ENCODE measurements at regions not wholly inside any gene's neighbourhood (a gene's known extent, or its start where the extent isn't known, plus 50 kb on each side); places are given as distances from the start of the nearest gene placed in this dataset.

DNA sequence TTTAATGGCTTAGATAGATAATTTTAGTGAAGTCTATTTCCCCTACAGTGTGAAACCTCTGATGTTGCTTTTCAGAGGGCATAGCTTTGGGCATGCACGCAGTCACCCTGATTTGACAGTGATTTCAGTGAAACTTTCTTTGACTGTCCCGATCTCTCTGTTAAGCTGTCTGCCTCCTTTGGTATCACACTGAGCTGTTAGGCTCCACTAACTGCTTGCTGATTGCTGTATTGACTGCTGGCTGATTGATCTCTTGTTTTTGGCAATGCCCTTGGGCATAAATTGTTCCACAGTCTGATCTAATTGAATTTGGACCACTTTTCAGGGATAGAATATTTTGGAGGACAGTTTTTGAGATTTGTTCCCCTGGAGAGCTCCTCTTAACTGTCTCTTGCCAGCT is 68.5 kb upstream of the CCDC54 start:
- no peak overlapping the region for H2BK12ac ChIP-seq (ENCODE audit: low read length)
- H3K79me1 ChIP-seq (ENCODE audit: low read depth, low read length), result no peaks in the 10 kb centered on the region
- H3K4me2 ChIP-seq (ENCODE audit: insufficient read depth, low read length, poor library complexity, severe bottlenecking), result no peak overlapping the region
- no peak overlapping the region for H2BK15ac ChIP-seq (ENCODE audit: low read length)
- no peaks in the 10 kb centered on the region for H3K9me3 ChIP-seq (replicated peaks in 1 of 2; ENCODE audit: control insufficient read depth in 2 of 2, insufficient read depth in 1 of 2, low read depth in 1 of 2, low read length in 2 of 2)
- H2BK120ac ChIP-seq (ENCODE audit: low read depth, low read length), result no peak overlapping the region
- H3K27me3 ChIP-seq (ENCODE audit: control insufficient read depth in 3 of 3, insufficient read depth in 3 of 3, low read depth in 1 of 3, low read length in 3 of 3), result no peaks in the 10 kb centered on the region
- no peaks in the 10 kb centered on the region for H3K36me3 ChIP-seq (replicated peaks in 1 of 2; ENCODE audit: control insufficient read depth in 2 of 2, insufficient read depth in 2 of 2, low read length in 2 of 2)
- H3K4ac ChIP-seq (ENCODE audit: low read length), result no peak overlapping the region
- H3K14ac ChIP-seq (ENCODE audit: low read length), result no peak overlapping the region
- no peak overlapping the region for H3K23ac ChIP-seq (ENCODE audit: low read depth, low read length, poor library complexity)
- no peak overlapping the region for H3K9ac ChIP-seq (ENCODE audit: low read depth, low read length, poor library complexity)
- no peak overlapping the region for H3K18ac ChIP-seq (ENCODE audit: low read length)
- no peaks in the 10 kb centered on the region for H3K4me1 ChIP-seq (ENCODE audit: control insufficient read depth in 2 of 2, insufficient read depth in 1 of 2, low read depth in 1 of 2, low read length in 2 of 2)
- no peak overlapping the region for H2AFZ ChIP-seq (ENCODE audit: low read length)
- H4K8ac ChIP-seq (ENCODE audit: low read depth, low read length), result no peak overlapping the region
- no peak overlapping the region for H2BK5ac ChIP-seq (ENCODE audit: low read length)
- no peak overlapping the region for H3K27ac ChIP-seq (replicated peaks; ENCODE audit: low read length)
- no peak overlapping the region for H3K4me3 ChIP-seq (ENCODE audit: low read length in 2 of 2)
- no CpG with 5 or more reads among the region's 2 CpGs for WGBS, 2 donors (ENCODE audit: extremely low coverage in 2 of 2, insufficient read length in 2 of 2, insufficient replicate concordance in 1 of 2)
- DNase-seq (ENCODE audit: low spot score), result no peak
- no peak overlapping the region for H4K91ac ChIP-seq (ENCODE audit: low read depth, low read length, poor library complexity)
- no peak overlapping the region for H2AK5ac ChIP-seq (ENCODE audit: low read depth, low read length)

DNA sequence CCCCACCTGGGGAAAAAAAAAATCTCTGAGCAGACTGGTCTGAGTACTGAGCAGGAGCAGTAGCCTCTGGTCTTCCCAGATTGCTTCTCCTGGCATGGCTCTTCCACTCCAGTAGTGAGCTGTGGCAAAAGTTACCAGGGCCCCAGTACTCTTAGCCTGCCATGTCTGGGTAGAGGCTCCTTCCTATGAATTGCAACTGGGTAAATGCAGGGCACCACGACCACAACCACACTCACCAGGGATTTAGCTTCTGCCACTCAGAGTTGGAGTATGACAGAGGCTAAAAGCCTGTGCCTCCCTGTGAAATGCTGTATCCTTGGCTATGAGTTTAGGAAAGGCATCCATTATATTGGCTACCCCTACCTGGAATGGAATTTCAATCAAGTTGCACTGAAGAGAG is 67.9 kb upstream of the CCDC54 start:
- H2BK12ac ChIP-seq (ENCODE audit: low read length), result no peak overlapping the region
- H3K9me3 ChIP-seq (replicated peaks in 1 of 2; ENCODE audit: control insufficient read depth in 2 of 2, insufficient read depth in 1 of 2, low read depth in 1 of 2, low read length in 2 of 2), result no peaks in the 10 kb centered on the region
- H3K23ac ChIP-seq (ENCODE audit: low read depth, low read length, poor library complexity), result no peak overlapping the region
- no CpG with 5 or more reads among the region's 1 CpG for WGBS, 2 donors (ENCODE audit: extremely low coverage in 2 of 2, insufficient read length in 2 of 2, insufficient replicate concordance in 1 of 2)
- no peak overlapping the region for H2BK120ac ChIP-seq (ENCODE audit: low read depth, low read length)
- H3K9ac ChIP-seq (ENCODE audit: low read depth, low read length, poor library complexity), result no peak overlapping the region
- no peak overlapping the region for H2BK15ac ChIP-seq (ENCODE audit: low read length)
- H3K4ac ChIP-seq (ENCODE audit: low read length), result no peak overlapping the region
- H2BK5ac ChIP-seq (ENCODE audit: low read length), result no peak overlapping the region
- H3K36me3 ChIP-seq (replicated peaks in 1 of 2; ENCODE audit: control insufficient read depth in 2 of 2, insufficient read depth in 2 of 2, low read length in 2 of 2), result no peaks in the 10 kb centered on the region
- H3K4me3 ChIP-seq (ENCODE audit: low read length in 2 of 2), result no peak overlapping the region
- H3K4me1 ChIP-seq (ENCODE audit: control insufficient read depth in 2 of 2, insufficient read depth in 1 of 2, low read depth in 1 of 2, low read length in 2 of 2), result no peaks in the 10 kb centered on the region
- H3K79me1 ChIP-seq (ENCODE audit: low read depth, low read length), result no peaks in the 10 kb centered on the region
- no peak overlapping the region for H3K4me2 ChIP-seq (ENCODE audit: insufficient read depth, low read length, poor library complexity, severe bottlenecking)
- no peak overlapping the region for H2AK5ac ChIP-seq (ENCODE audit: low read depth, low read length)
- no peak for DNase-seq (ENCODE audit: low spot score)
- H3K18ac ChIP-seq (ENCODE audit: low read length), result no peak overlapping the region
- no peak overlapping the region for H3K14ac ChIP-seq (ENCODE audit: low read length)
- no peak overlapping the region for H2AFZ ChIP-seq (ENCODE audit: low read length)
- no peak overlapping the region for H4K8ac ChIP-seq (ENCODE audit: low read depth, low read length)
- H4K91ac ChIP-seq (ENCODE audit: low read depth, low read length, poor library complexity), result no peak overlapping the region
- no peak overlapping the region for H3K27ac ChIP-seq (replicated peaks; ENCODE audit: low read length)
- no peaks in the 10 kb centered on the region for H3K27me3 ChIP-seq (ENCODE audit: control insufficient read depth in 3 of 3, insufficient read depth in 3 of 3, low read depth in 1 of 3, low read length in 3 of 3)

DNA sequence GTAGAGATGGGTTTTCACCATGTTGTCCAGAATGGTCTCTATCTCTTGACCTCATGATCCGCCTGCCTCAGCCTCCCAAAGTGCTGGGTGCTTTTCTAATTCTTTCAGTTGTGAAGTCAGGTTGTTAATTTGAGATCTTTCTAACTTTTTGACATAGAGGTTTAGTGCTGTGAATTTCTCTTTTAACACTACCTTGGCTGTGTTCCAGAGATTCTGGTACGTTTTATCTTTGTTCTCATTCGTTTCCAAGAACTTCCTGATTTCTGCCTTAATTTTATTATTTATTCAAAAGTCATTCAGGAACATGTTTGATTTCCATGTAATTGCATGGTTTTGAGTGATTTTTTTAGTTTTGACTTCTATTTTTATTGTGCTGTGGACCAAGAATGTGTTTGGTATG is 63.5 kb upstream of the CCDC54 start:
- no peak overlapping the region for H2BK5ac ChIP-seq (ENCODE audit: low read length)
- DNase-seq (ENCODE audit: low spot score), result no peak
- H3K4ac ChIP-seq (ENCODE audit: low read length), result no peak overlapping the region
- H3K18ac ChIP-seq (ENCODE audit: low read length), result no peak overlapping the region
- H3K4me2 ChIP-seq (ENCODE audit: insufficient read depth, low read length, poor library complexity, severe bottlenecking), result no peak overlapping the region
- no peak overlapping the region for H4K8ac ChIP-seq (ENCODE audit: low read depth, low read length)
- no peak overlapping the region for H4K91ac ChIP-seq (ENCODE audit: low read depth, low read length, poor library complexity)
- WGBS, 2 donors (ENCODE audit: extremely low coverage in 2 of 2, insufficient read length in 2 of 2, insufficient replicate concordance in 1 of 2), result no CpG with 5 or more reads among the region's 3 CpGs
- H2BK120ac ChIP-seq (ENCODE audit: low read depth, low read length), result no peak overlapping the region
- H2AK5ac ChIP-seq (ENCODE audit: low read depth, low read length), result no peak overlapping the region
- H3K9me3 ChIP-seq (replicated peaks in 1 of 2; ENCODE audit: control insufficient read depth in 2 of 2, insufficient read depth in 1 of 2, low read depth in 1 of 2, low read length in 2 of 2), result no peaks in the 10 kb centered on the region
- no peak overlapping the region for H2BK12ac ChIP-seq (ENCODE audit: low read length)
- no peak overlapping the region for H3K23ac ChIP-seq (ENCODE audit: low read depth, low read length, poor library complexity)
- no peaks in the 10 kb centered on the region for H3K79me1 ChIP-seq (ENCODE audit: low read depth, low read length)
- H3K36me3 ChIP-seq (replicated peaks in 1 of 2; ENCODE audit: control insufficient read depth in 2 of 2, insufficient read depth in 2 of 2, low read length in 2 of 2), result no peaks in the 10 kb centered on the region
- H3K4me1 ChIP-seq (ENCODE audit: control insufficient read depth in 2 of 2, insufficient read depth in 1 of 2, low read depth in 1 of 2, low read length in 2 of 2), result no peaks in the 10 kb centered on the region
- H3K4me3 ChIP-seq (ENCODE audit: low read length in 2 of 2), result no peak overlapping the region
- no peak overlapping the region for H3K14ac ChIP-seq (ENCODE audit: low read length)
- no peak overlapping the region for H2AFZ ChIP-seq (ENCODE audit: low read length)
- no peaks in the 10 kb centered on the region for H3K27me3 ChIP-seq (ENCODE audit: control insufficient read depth in 3 of 3, insufficient read depth in 3 of 3, low read depth in 1 of 3, low read length in 3 of 3)
- H2BK15ac ChIP-seq (ENCODE audit: low read length), result no peak overlapping the region
- H3K9ac ChIP-seq (ENCODE audit: low read depth, low read length, poor library complexity), result no peak overlapping the region
- H3K27ac ChIP-seq (replicated peaks; ENCODE audit: low read length), result no peak overlapping the region

DNA sequence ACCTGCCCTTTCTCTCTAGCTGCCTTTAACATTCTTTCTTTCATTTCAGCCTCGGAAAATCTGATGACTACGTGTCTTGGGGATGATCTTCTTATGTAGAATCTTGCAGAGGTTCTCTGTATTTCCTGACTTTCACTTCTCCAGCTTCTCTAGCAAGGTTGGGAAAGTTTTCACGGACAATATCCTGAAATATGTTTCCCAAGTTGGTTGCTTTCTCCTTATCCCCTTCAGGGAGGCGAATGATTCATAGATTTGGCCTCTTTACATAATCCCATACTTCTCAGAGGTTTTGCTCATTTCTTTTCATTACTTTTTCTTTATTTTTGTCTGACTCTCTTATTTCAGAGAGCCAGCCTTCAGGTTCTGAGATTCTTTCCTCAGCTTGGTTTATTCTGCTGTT is 62.1 kb upstream of the CCDC54 start:
- Histone ChIP-seq H2AFZ (ENCODE audit: low read length) (no peak overlapping the region), H2AK5ac (ENCODE audit: low read depth, low read length) (no peak overlapping the region), H3K4ac (ENCODE audit: low read length) (no peak overlapping the region), H3K18ac (ENCODE audit: low read length) (no peak overlapping the region), H3K79me1 (ENCODE audit: low read depth, low read length) (no peaks in the 10 kb centered on the region), H2BK12ac (ENCODE audit: low read length) (no peak overlapping the region), H3K14ac (ENCODE audit: low read length) (no peak overlapping the region), H3K4me2 (ENCODE audit: insufficient read depth, low read length, poor library complexity, severe bottlenecking) (no peak overlapping the region), H3K4me3 (ENCODE audit: low read length in 2 of 2) (no peak overlapping the region), H3K27me3 (ENCODE audit: control insufficient read depth in 3 of 3, insufficient read depth in 3 of 3, low read depth in 1 of 3, low read length in 3 of 3) (no peaks in the 10 kb centered on the region), H4K91ac (ENCODE audit: low read depth, low read length, poor library complexity) (no peak overlapping the region), H3K23ac (ENCODE audit: low read depth, low read length, poor library complexity) (no peak overlapping the region), H3K4me1 (ENCODE audit: control insufficient read depth in 2 of 2, insufficient read depth in 1 of 2, low read depth in 1 of 2, low read length in 2 of 2) (no peaks in the 10 kb centered on the region), H3K36me3 (replicated peaks in 1 of 2; ENCODE audit: control insufficient read depth in 2 of 2, insufficient read depth in 2 of 2, low read length in 2 of 2) (no peaks in the 10 kb centered on the region), H3K27ac (replicated peaks; ENCODE audit: low read length) (no peak overlapping the region), H3K9ac (ENCODE audit: low read depth, low read length, poor library complexity) (no peak overlapping the region), H4K8ac (ENCODE audit: low read depth, low read length) (no peak overlapping the region), H2BK15ac (ENCODE audit: low read length) (no peak overlapping the region), H3K9me3 (replicated peaks in 1 of 2; ENCODE audit: control insufficient read depth in 2 of 2, insufficient read depth in 1 of 2, low read depth in 1 of 2, low read length in 2 of 2) (no peaks in the 10 kb centered on the region), H2BK120ac (ENCODE audit: low read depth, low read length) (no peak overlapping the region), H2BK5ac (ENCODE audit: low read length) (no peak overlapping the region)
- no CpG with 5 or more reads among the region's 4 CpGs for WGBS, 2 donors (ENCODE audit: extremely low coverage in 2 of 2, insufficient read length in 2 of 2, insufficient replicate concordance in 1 of 2)
- DNase-seq (ENCODE audit: low spot score), result no peak

Data from neuronal stem cell (in vitro differentiated cells).